Stimulated activated CD8-positive, alpha-beta memory T cell treated with anti-CD3 and anti-CD28 coated beads, Interleukin-15, amount 100 ng/mL, for 1 hour (primary cell): ENCODE measurements at regions not wholly inside any gene's neighbourhood (a gene's known extent, or its start where the extent isn't known, plus 50 kb on each side); places are given as distances from the start of the nearest gene placed in this dataset.

ENCODE experiments used
- DNase-seq: peaks from one replicate; pipeline ENCODE4 v3.0.0-alpha.2; 2020; ENCODE audit warnings: low read depth

GRCh38 chr15:79230766-79231165 is 51.8 kb upstream of the ANKRD34C start:
- DNase-seq = no peak

- no peak for DNase-seq
These were observed 59.7 kb upstream of the ANKRD34C start for GRCh38 chr15:79222808-79223207.

GRCh38 chr15:79221696-79222095 is 60.8 kb upstream of the ANKRD34C start:
- no peak for DNase-seq

GRCh38 chr15:79219393-79220056 is 63.0 kb upstream of the ANKRD34C start:
- DNase-seq = no peak

GRCh38 chr15:79218588-79219200 is 63.8 kb upstream of the ANKRD34C start:
- DNase-seq = no peak

- no peak for DNase-seq
These were observed 68.9 kb upstream of the ANKRD34C start for GRCh38 chr15:79213650-79214049.

- no peak for DNase-seq
These were observed 69.8 kb upstream of the ANKRD34C start for GRCh38 chr15:79212589-79213157.

GRCh38 chr15:79211481-79211880 is 71.0 kb upstream of the ANKRD34C start:
- no peak for DNase-seq

- DNase-seq = no peak
These were observed 72.8 kb upstream of the ANKRD34C start for GRCh38 chr15:79209690-79210089.

- DNase-seq = no peak
These were observed 73.4 kb upstream of the ANKRD34C start for GRCh38 chr15:79209116-79209515.

- no peak for DNase-seq
These were observed 74.3 kb upstream of the ANKRD34C start for GRCh38 chr15:79208179-79208578.

GRCh38 chr15:79206940-79207339 is 75.6 kb upstream of the ANKRD34C start:
- DNase-seq = no peak

GRCh38 chr15:79204886-79205675 is 77.4 kb upstream of the ANKRD34C start:
- no peak for DNase-seq

- DNase-seq = no peak
These were observed 84.1 kb upstream of the ANKRD34C start for GRCh38 chr15:79198461-79198860.

GRCh38 chr15:79197285-79197684 is 85.2 kb upstream of the ANKRD34C start:
- DNase-seq = no peak

GRCh38 chr15:79195802-79196201 is 86.7 kb upstream of the ANKRD34C start:
- DNase-seq = no peak

GRCh38 chr15:79195239-79195638 is 87.3 kb upstream of the ANKRD34C start:
- no peak for DNase-seq

- no peak for DNase-seq
These were observed 88.1 kb upstream of the ANKRD34C start for GRCh38 chr15:79194386-79194785.

- DNase-seq = no peak
These were observed 89.0 kb upstream of the ANKRD34C start for GRCh38 chr15:79193549-79193948.

GRCh38 chr15:79193103-79193502 is 89.4 kb upstream of the ANKRD34C start:
- DNase-seq = no peak

GRCh38 chr15:79192462-79193036 is 90.0 kb upstream of the ANKRD34C start:
- no peak for DNase-seq

GRCh38 chr15:79190093-79190492 is 92.4 kb upstream of the ANKRD34C start:
- no peak for DNase-seq

GRCh38 chr15:79186616-79187015 is 95.9 kb upstream of the ANKRD34C start:
- no peak for DNase-seq
